ENCODE measurements at regions not wholly inside any gene's neighbourhood (a gene's known extent, or its start where the extent isn't known, plus 50 kb on each side); places are given as distances from the start of the nearest gene placed in this dataset.

GRCh38 chrX:38890326-38890725 lies 89.1 kb downstream of the MID1IP1 start:
- H3K4me1 ChIP-seq (ENCODE audit: control insufficient read depth, insufficient read depth, low read depth, low read length), result peaks cover 2% of the 10 kb centered on the region
- H3K14ac ChIP-seq (ENCODE audit: low read length in 2 of 2), result no peak overlapping the region
- H3K27me3 ChIP-seq (ENCODE audit: control insufficient read depth in 1 of 2, insufficient read depth in 1 of 2, low read length in 2 of 2), result peaks cover 0 to 6% of the 10 kb centered on the region in 2 experiments
- H4K8ac ChIP-seq (ENCODE audit: low read length), result no peak overlapping the region
- H3K4ac ChIP-seq (ENCODE audit: low read depth in 1 of 2, low read length in 2 of 2), result no peak overlapping the region
- no peak overlapping the region for H4K91ac ChIP-seq (ENCODE audit: low read length)
- no peak overlapping the region for H3K4me3 ChIP-seq (ENCODE audit: insufficient read depth in 1 of 2, low read depth in 1 of 2, low read length in 2 of 2)
- H2BK120ac ChIP-seq (ENCODE audit: low read depth, low read length), result no peak overlapping the region
- no CpG with 5 or more reads among the region's 1 CpG for WGBS
- no peak overlapping the region for H3K9ac ChIP-seq (ENCODE audit: low read length)
- no peak overlapping the region for H2BK12ac ChIP-seq (ENCODE audit: low read length in 2 of 2)
- no peak overlapping the region for H3K23ac ChIP-seq (ENCODE audit: low read length in 2 of 2)
- no peak overlapping the region for H3K18ac ChIP-seq (ENCODE audit: low read depth in 1 of 2, low read length in 2 of 2)
- no peak for DNase-seq
- H3K27ac ChIP-seq (ENCODE audit: low read length, poor library complexity, severe bottlenecking), result no peak overlapping the region
- no peak overlapping the region for H2BK15ac ChIP-seq (ENCODE audit: low read depth, poor library complexity, severe bottlenecking)
- no peak overlapping the region for H2AFZ ChIP-seq (ENCODE audit: low read depth, low read length)
- H2AK5ac ChIP-seq (ENCODE audit: low read length, severe bottlenecking), result no peak overlapping the region
- no peaks in the 10 kb centered on the region for H3K9me3 ChIP-seq (ENCODE audit: control insufficient read depth, low read length)
- no peak overlapping the region for H2BK5ac ChIP-seq (ENCODE audit: low read depth, low read length, poor library complexity, severe bottlenecking)
- no peak overlapping the region for H3K4me2 ChIP-seq (ENCODE audit: low read length, poor library complexity, severe bottlenecking)
- H3K79me1 ChIP-seq (replicated peaks; ENCODE audit: low read length, poor library complexity, severe bottlenecking), result no peaks in the 10 kb centered on the region
- H3K36me3 ChIP-seq (ENCODE audit: control insufficient read depth in 1 of 2, insufficient read depth in 2 of 2, low read depth in 1 of 2, low read length in 2 of 2), result no peaks in the 10 kb centered on the region

GRCh38 chrX:38890963-38891362 lies 89.7 kb downstream of the MID1IP1 start:
- Histone ChIP-seq H3K4me2 (ENCODE audit: low read length, poor library complexity, severe bottlenecking) (no peak overlapping the region), H2BK5ac (ENCODE audit: low read depth, low read length, poor library complexity, severe bottlenecking) (no peak overlapping the region), H3K4ac (ENCODE audit: low read depth in 1 of 2, low read length in 2 of 2) (no peak overlapping the region), H2AFZ (ENCODE audit: low read depth, low read length) (no peak overlapping the region), H2BK12ac (ENCODE audit: low read length in 2 of 2) (no peak overlapping the region), H3K23ac (ENCODE audit: low read length in 2 of 2) (no peak overlapping the region), H3K4me3 (ENCODE audit: insufficient read depth in 1 of 2, low read depth in 1 of 2, low read length in 2 of 2) (no peak overlapping the region), H3K4me1 (ENCODE audit: control insufficient read depth, insufficient read depth, low read depth, low read length) (peaks cover 2% of the 10 kb centered on the region), H3K18ac (ENCODE audit: low read depth in 1 of 2, low read length in 2 of 2) (no peak overlapping the region), H4K8ac (ENCODE audit: low read length) (no peak overlapping the region), H3K9me3 (ENCODE audit: control insufficient read depth, low read length) (no peaks in the 10 kb centered on the region), H3K9ac (ENCODE audit: low read length) (no peak overlapping the region), H2AK5ac (ENCODE audit: low read length, severe bottlenecking) (no peak overlapping the region), H3K14ac (ENCODE audit: low read length in 2 of 2) (no peak overlapping the region), H3K27me3 (ENCODE audit: control insufficient read depth in 1 of 2, insufficient read depth in 1 of 2, low read length in 2 of 2) (peaks cover 0 to 9% of the 10 kb centered on the region in 2 experiments), H2BK120ac (ENCODE audit: low read depth, low read length) (no peak overlapping the region), H3K27ac (ENCODE audit: low read length, poor library complexity, severe bottlenecking) (no peak overlapping the region), H3K36me3 (ENCODE audit: control insufficient read depth in 1 of 2, insufficient read depth in 2 of 2, low read depth in 1 of 2, low read length in 2 of 2) (no peaks in the 10 kb centered on the region), H3K79me1 (replicated peaks; ENCODE audit: low read length, poor library complexity, severe bottlenecking) (no peaks in the 10 kb centered on the region), H4K91ac (ENCODE audit: low read length) (no peak overlapping the region), H2BK15ac (ENCODE audit: low read depth, poor library complexity, severe bottlenecking) (no peak overlapping the region)
- WGBS, result 84% methylated on average over 3 of the region's 6 CpGs
- DNase-seq, result no peak

- no peak overlapping the region for H3K4me2 ChIP-seq (ENCODE audit: low read length, poor library complexity, severe bottlenecking)
- H3K18ac ChIP-seq (ENCODE audit: low read depth in 1 of 2, low read length in 2 of 2), result no peak overlapping the region
- H3K4me1 ChIP-seq (ENCODE audit: control insufficient read depth, insufficient read depth, low read depth, low read length), result peaks cover 2% of the 10 kb centered on the region
- H4K8ac ChIP-seq (ENCODE audit: low read length), result no peak overlapping the region
- H3K27me3 ChIP-seq (ENCODE audit: control insufficient read depth in 1 of 2, insufficient read depth in 1 of 2, low read length in 2 of 2), result peaks cover 0 to 9% of the 10 kb centered on the region in 2 experiments
- no peak overlapping the region for H3K14ac ChIP-seq (ENCODE audit: low read length in 2 of 2)
- H3K79me1 ChIP-seq (replicated peaks; ENCODE audit: low read length, poor library complexity, severe bottlenecking), result no peaks in the 10 kb centered on the region
- no peak overlapping the region for H2AFZ ChIP-seq (ENCODE audit: low read depth, low read length)
- no peak overlapping the region for H2BK120ac ChIP-seq (ENCODE audit: low read depth, low read length)
- H2BK12ac ChIP-seq (ENCODE audit: low read length in 2 of 2), result no peak overlapping the region
- no peaks in the 10 kb centered on the region for H3K36me3 ChIP-seq (ENCODE audit: control insufficient read depth in 1 of 2, insufficient read depth in 2 of 2, low read depth in 1 of 2, low read length in 2 of 2)
- no peak overlapping the region for H2AK5ac ChIP-seq (ENCODE audit: low read length, severe bottlenecking)
- no peak overlapping the region for H2BK5ac ChIP-seq (ENCODE audit: low read depth, low read length, poor library complexity, severe bottlenecking)
- no peak overlapping the region for H2BK15ac ChIP-seq (ENCODE audit: low read depth, poor library complexity, severe bottlenecking)
- WGBS, result 58% methylated on average over 3 of the region's 4 CpGs
- peak; percentile 10 for DNase-seq
- H3K4ac ChIP-seq (ENCODE audit: low read depth in 1 of 2, low read length in 2 of 2), result no peak overlapping the region
- H3K9me3 ChIP-seq (ENCODE audit: control insufficient read depth, low read length), result no peaks in the 10 kb centered on the region
- H3K4me3 ChIP-seq (ENCODE audit: insufficient read depth in 1 of 2, low read depth in 1 of 2, low read length in 2 of 2), result no peak overlapping the region
- no peak overlapping the region for H3K23ac ChIP-seq (ENCODE audit: low read length in 2 of 2)
- H4K91ac ChIP-seq (ENCODE audit: low read length), result no peak overlapping the region
- no peak overlapping the region for H3K9ac ChIP-seq (ENCODE audit: low read length)
- H3K27ac ChIP-seq (ENCODE audit: low read length, poor library complexity, severe bottlenecking), result no peak overlapping the region
Observed at GRCh38 chrX:38891641-38892413, 90.6 kb downstream of the MID1IP1 start.

DNA sequence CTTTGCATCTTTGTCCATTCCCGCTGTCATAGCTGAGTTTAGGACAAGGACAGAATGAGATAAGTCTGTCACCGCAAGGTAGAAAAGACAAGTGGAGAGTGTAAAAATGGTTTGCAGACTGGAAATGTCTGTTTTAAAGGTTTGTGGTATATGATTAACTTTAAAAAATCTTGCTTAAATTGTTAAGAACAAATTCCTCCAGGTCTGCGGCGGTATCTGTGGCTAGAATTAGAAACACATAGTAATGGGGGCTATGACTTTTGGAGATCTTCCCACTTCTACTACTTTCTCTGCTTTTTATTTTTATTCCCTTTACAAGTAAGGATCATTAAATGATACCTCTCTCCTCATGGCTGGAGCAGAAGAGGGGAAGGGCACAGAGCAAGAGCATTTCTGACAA lies 92.2 kb downstream of the MID1IP1 start:
- H2BK120ac ChIP-seq (ENCODE audit: low read depth, low read length), result no peak overlapping the region
- 100% methylated on average over 2 of the region's 4 CpGs for WGBS
- DNase-seq, result no peak
- no peak overlapping the region for H2BK5ac ChIP-seq (ENCODE audit: low read depth, low read length, poor library complexity, severe bottlenecking)
- no peak overlapping the region for H3K4me2 ChIP-seq (ENCODE audit: low read length, poor library complexity, severe bottlenecking)
- H3K27me3 ChIP-seq (ENCODE audit: control insufficient read depth in 1 of 2, insufficient read depth in 1 of 2, low read length in 2 of 2), result peaks cover 0 to 9% of the 10 kb centered on the region in 2 experiments
- H2BK12ac ChIP-seq (ENCODE audit: low read length in 2 of 2), result no peak overlapping the region
- no peaks in the 10 kb centered on the region for H3K36me3 ChIP-seq (ENCODE audit: control insufficient read depth in 1 of 2, insufficient read depth in 2 of 2, low read depth in 1 of 2, low read length in 2 of 2)
- H3K4me1 ChIP-seq (ENCODE audit: control insufficient read depth, insufficient read depth, low read depth, low read length), result peaks cover 2% of the 10 kb centered on the region
- no peak overlapping the region for H3K14ac ChIP-seq (ENCODE audit: low read length in 2 of 2)
- no peak overlapping the region for H3K23ac ChIP-seq (ENCODE audit: low read length in 2 of 2)
- no peak overlapping the region for H4K8ac ChIP-seq (ENCODE audit: low read length)
- no peaks in the 10 kb centered on the region for H3K79me1 ChIP-seq (replicated peaks; ENCODE audit: low read length, poor library complexity, severe bottlenecking)
- H2AK5ac ChIP-seq (ENCODE audit: low read length, severe bottlenecking), result no peak overlapping the region
- H3K27ac ChIP-seq (ENCODE audit: low read length, poor library complexity, severe bottlenecking), result no peak overlapping the region
- H3K4me3 ChIP-seq (ENCODE audit: insufficient read depth in 1 of 2, low read depth in 1 of 2, low read length in 2 of 2), result no peak overlapping the region
- H4K91ac ChIP-seq (ENCODE audit: low read length), result no peak overlapping the region
- no peak overlapping the region for H2AFZ ChIP-seq (ENCODE audit: low read depth, low read length)
- H3K18ac ChIP-seq (ENCODE audit: low read depth in 1 of 2, low read length in 2 of 2), result no peak overlapping the region
- no peaks in the 10 kb centered on the region for H3K9me3 ChIP-seq (ENCODE audit: control insufficient read depth, low read length)
- no peak overlapping the region for H3K9ac ChIP-seq (ENCODE audit: low read length)
- no peak overlapping the region for H3K4ac ChIP-seq (ENCODE audit: low read depth in 1 of 2, low read length in 2 of 2)
- H2BK15ac ChIP-seq (ENCODE audit: low read depth, poor library complexity, severe bottlenecking), result no peak overlapping the region
